Upper lobe of right lung (tissue), 1 donor: ENCODE measurements at regions not wholly inside any gene's neighbourhood (a gene's known extent, or its start where the extent isn't known, plus 50 kb on each side); places are given as distances from the start of the nearest gene placed in this dataset.

ENCODE experiments used
- ATAC-seq: fragments of 200-7000 bp; cut with Tn5 transposase; one replicate; pipeline ENCODE4 v1.9.1; 2020; ENCODE audit warnings: mild to moderate bottlenecking, moderate library complexity
- DNase-seq: peaks from one replicate; pipeline ENCODE4 v3.0.0-alpha.2; 2020
- H3K27ac ChIP-seq: fragments of 200-600 bp; one replicate; pipeline ENCODE4 v1.8.0; 2022
- H3K27me3 ChIP-seq: fragments of 200-600 bp; one replicate; pipeline ENCODE4 v1.8.0; 2022; ENCODE audit warnings: mild to moderate bottlenecking
- H3K36me3 ChIP-seq: fragments of 200-600 bp; one replicate; pipeline ENCODE4 v1.8.0; 2022
- H3K4me1 ChIP-seq: fragments of 200-600 bp; one replicate; pipeline ENCODE4 v1.8.0; 2022
- H3K4me3 ChIP-seq: fragments of 200-600 bp; one replicate; pipeline ENCODE4 v1.8.0; 2022; ENCODE audit warnings: mild to moderate bottlenecking
- H3K9me3 ChIP-seq: fragments of 200-600 bp; one replicate; pipeline ENCODE4 v1.8.0; 2022
- intact Hi-C: fragments of 100-400 bp; cut with DNase I; formaldehyde crosslinking; loops from one replicate; pipeline ENCODE4 v1.11.0; 2022
- TF ChIP-seq, protein P1 (sequence below): fragments of 200-600 bp; IDR thresholded peaks from one replicate; pipeline ENCODE4 v1.8.0; 2022; ENCODE audit warnings: antibody characterized with exemption
- donor health status: DM: no; HTN: yes; CAD: no; lungs with severe emphysema.

DNA sequence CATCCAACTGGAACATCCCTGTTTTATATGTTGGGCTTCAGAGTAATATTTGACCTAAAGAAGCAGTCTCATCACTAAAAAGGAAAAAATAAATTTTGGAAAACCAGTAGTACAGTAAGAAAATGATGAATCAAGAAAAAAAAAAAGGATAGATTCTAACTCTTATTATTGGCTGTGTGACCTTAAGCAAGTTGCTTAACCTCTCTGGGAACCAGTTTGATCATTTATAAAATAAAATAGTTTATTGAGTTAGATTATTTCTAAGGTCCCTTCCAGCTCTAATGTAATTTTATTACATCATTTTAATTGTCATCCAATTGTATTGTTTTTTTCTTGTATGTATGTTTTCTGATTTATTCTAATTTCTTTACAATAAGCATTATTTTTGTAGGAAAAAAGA is 127.0 kb downstream of the PRELID2 start:
- intact Hi-C loops = no loop called here
- no peaks in the 10 kb centered on the region for H3K36me3 ChIP-seq
- H3K27me3 ChIP-seq = no peaks in the 10 kb centered on the region
- H3K4me1 ChIP-seq = no peaks in the 10 kb centered on the region
- H3K9me3 ChIP-seq = no peaks in the 10 kb centered on the region
- H3K27ac ChIP-seq = no peak overlapping the region
- TF ChIP-seq, protein P1, sequence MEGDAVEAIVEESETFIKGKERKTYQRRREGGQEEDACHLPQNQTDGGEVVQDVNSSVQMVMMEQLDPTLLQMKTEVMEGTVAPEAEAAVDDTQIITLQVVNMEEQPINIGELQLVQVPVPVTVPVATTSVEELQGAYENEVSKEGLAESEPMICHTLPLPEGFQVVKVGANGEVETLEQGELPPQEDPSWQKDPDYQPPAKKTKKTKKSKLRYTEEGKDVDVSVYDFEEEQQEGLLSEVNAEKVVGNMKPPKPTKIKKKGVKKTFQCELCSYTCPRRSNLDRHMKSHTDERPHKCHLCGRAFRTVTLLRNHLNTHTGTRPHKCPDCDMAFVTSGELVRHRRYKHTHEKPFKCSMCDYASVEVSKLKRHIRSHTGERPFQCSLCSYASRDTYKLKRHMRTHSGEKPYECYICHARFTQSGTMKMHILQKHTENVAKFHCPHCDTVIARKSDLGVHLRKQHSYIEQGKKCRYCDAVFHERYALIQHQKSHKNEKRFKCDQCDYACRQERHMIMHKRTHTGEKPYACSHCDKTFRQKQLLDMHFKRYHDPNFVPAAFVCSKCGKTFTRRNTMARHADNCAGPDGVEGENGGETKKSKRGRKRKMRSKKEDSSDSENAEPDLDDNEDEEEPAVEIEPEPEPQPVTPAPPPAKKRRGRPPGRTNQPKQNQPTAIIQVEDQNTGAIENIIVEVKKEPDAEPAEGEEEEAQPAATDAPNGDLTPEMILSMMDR = no peak
- ATAC-seq (no peak), DNase-seq (no peak)
- no peak overlapping the region for H3K4me3 ChIP-seq

DNA sequence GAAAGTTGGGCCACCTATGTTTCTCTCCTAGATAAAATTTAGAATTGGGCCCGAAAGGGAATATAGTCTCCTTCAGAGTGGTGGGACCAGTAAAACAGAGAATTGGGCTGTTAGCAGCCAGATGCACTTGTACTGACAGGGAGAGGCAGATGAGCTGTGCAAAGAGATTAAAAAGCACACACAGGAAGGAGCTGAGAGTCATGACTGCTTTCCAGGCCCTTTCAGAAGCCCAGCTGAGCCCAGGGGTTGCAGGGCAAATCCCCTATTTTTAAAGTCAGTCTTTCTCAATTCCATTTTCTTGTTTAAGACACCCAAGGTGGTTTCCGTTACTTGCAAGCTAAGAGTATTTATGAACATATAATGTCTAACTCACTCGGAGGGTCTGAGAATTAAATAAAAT is 130.4 kb downstream of the PRELID2 start:
- H3K4me3 ChIP-seq = no peak overlapping the region
- no peaks in the 10 kb centered on the region for H3K27me3 ChIP-seq
- ATAC-seq (no peak), DNase-seq (no peak)
- TF ChIP-seq, protein P1 = no peak
- H3K27ac ChIP-seq = no peak overlapping the region
- no peaks in the 10 kb centered on the region for H3K36me3 ChIP-seq
- intact Hi-C loops = no loop called here
- H3K4me1 ChIP-seq = no peaks in the 10 kb centered on the region
- H3K9me3 ChIP-seq = no peaks in the 10 kb centered on the region

DNA sequence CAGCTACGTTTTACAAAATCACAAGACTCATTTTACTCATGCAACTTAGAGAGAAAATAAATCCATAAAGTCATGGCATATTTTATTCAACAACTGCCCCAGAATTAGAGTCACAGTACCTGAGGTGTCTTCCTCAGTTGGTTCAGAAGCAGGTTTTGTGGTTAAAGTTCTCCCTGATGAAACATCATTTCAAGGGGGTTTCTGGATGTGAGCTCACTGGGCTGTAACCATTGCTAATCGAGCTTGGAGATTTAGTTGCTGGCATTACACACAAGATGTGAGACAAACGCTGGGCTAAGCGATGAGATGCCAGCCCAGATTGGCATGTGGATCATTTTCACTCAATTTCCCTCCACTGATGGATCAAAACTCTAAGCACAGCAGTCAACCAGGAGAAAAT is 131.3 kb downstream of the PRELID2 start:
- DNase-seq (no peak), ATAC-seq (no peak)
- H3K27me3 ChIP-seq = no peaks in the 10 kb centered on the region
- H3K4me1 ChIP-seq = no peaks in the 10 kb centered on the region
- intact Hi-C loops = no loop called here
- H3K36me3 ChIP-seq = no peaks in the 10 kb centered on the region
- H3K9me3 ChIP-seq = no peaks in the 10 kb centered on the region
- H3K27ac ChIP-seq = no peak overlapping the region
- no peak overlapping the region for H3K4me3 ChIP-seq
- TF ChIP-seq, protein P1 = no peak

DNA sequence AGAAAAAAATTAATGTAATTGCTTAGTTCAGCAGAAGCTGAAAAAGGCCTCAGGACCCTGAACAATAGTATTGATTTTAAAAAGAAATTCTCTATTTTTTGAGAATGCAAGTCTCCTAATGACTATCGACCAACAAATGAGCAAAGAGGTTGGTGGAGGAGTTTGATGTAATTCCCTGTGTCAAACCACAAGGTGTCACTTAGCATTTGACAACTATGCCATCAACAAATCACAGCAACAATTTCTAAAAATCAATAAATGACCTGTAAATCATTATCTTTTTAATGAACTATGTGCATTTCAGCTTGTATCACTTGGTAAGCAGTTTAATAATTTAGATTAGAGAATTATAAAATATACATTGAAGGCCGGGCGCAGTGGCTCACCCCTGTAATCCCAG is 133.7 kb downstream of the PRELID2 start:
- ATAC-seq (no peak), DNase-seq (no peak)
- Histone ChIP-seq H3K4me1 (no peaks in the 10 kb centered on the region), H3K36me3 (no peaks in the 10 kb centered on the region), H3K9me3 (no peaks in the 10 kb centered on the region), H3K27me3 (no peaks in the 10 kb centered on the region), H3K4me3 (no peak overlapping the region), H3K27ac (no peak overlapping the region)
- intact Hi-C loops = no loop called here
- TF ChIP-seq, protein P1 = no peak

DNA sequence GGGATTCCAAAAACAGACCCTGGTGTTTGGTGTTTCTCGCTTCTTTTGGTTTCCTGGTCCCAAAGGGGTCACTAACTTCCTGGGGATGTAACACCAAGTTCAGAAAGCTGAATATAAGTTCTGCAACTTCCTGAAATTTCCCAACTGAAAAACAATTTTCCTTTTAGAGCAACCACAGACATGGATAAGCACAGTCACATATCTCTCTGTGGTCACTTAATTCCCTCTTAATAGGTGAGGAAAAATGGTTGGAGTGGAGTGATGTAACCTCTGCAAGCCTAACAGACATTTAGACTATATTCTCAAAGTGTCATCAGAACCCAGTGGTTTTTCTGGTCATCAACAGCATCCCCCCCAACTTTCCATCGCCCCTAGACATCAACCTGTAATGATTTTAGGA is 135.3 kb downstream of the PRELID2 start:
- Histone ChIP-seq H3K27me3 (no peaks in the 10 kb centered on the region), H3K36me3 (no peaks in the 10 kb centered on the region), H3K9me3 (no peaks in the 10 kb centered on the region), H3K27ac (no peak overlapping the region), H3K4me3 (no peak overlapping the region), H3K4me1 (no peaks in the 10 kb centered on the region)
- DNase-seq (no peak), ATAC-seq (no peak)
- intact Hi-C loops = no loop called here
- TF ChIP-seq, protein P1 = no peak

DNA sequence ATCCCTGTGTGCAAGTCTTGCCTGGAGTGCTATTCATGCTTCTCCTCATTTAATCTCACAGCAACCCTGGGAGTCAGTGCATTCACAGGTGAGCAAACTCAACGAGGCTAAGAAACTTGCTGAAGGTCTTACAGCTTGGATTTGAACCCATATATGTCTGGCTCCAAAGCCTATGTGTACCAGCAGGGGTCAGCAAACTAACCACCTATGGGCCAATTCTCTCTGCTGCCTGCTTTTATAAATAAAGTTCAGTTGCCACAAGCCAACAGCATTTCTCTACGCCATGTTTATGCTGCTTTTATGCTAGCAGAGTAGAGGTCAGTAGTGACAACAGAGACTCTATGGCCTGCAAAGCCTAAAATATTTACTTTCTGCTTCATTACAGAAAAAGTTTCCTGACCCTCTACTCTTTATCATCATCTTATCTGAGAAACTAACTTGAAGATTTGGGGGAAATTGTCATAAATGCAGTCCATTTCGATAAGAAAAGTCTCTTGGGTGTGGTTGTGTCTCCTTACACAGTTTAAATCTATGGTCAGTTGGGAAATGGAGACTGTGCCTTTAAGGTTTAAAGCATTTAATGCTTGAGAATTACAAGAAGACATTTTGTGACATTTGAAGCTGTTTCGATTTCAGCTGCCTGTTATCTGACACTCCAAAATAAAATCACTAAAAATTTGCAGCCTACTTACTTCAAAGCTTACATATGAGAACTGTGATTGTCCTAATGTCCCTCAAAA is 137.7 kb downstream of the PRELID2 start:
- peak; percentile 63 for ATAC-seq

More for the DNA sequence above, 137.7 kb downstream of the PRELID2 start:
- intact Hi-C loops = no loop called here
- no peak for DNase-seq
- Histone ChIP-seq H3K27ac (no peak overlapping the region), H3K4me3 (no peak overlapping the region), H3K9me3 (no peaks in the 10 kb centered on the region), H3K4me1 (no peaks in the 10 kb centered on the region), H3K36me3 (no peaks in the 10 kb centered on the region), H3K27me3 (no peaks in the 10 kb centered on the region)
- TF ChIP-seq, protein P1 = peak; percentile 53
